ENCODE measurements at regions not wholly inside any gene's neighbourhood (a gene's known extent, or its start where the extent isn't known, plus 50 kb on each side); places are given as distances from the start of the nearest gene placed in this dataset.

GRCh38 chr9:104264431-104264830, 170.3 kb downstream of the SMC2 start:
- TF ChIP-seq, protein P1, sequence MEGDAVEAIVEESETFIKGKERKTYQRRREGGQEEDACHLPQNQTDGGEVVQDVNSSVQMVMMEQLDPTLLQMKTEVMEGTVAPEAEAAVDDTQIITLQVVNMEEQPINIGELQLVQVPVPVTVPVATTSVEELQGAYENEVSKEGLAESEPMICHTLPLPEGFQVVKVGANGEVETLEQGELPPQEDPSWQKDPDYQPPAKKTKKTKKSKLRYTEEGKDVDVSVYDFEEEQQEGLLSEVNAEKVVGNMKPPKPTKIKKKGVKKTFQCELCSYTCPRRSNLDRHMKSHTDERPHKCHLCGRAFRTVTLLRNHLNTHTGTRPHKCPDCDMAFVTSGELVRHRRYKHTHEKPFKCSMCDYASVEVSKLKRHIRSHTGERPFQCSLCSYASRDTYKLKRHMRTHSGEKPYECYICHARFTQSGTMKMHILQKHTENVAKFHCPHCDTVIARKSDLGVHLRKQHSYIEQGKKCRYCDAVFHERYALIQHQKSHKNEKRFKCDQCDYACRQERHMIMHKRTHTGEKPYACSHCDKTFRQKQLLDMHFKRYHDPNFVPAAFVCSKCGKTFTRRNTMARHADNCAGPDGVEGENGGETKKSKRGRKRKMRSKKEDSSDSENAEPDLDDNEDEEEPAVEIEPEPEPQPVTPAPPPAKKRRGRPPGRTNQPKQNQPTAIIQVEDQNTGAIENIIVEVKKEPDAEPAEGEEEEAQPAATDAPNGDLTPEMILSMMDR (IDR thresholded peaks at IDR 0.05; ENCODE audit: low read length): no peak
- no peak for TF ChIP-seq EZH2 (IDR thresholded peaks at IDR 0.05; ENCODE audit: borderline replicate concordance, low read length)
